HG02970 (cell line): ENCODE measurements at regions not wholly inside any gene's neighbourhood (a gene's known extent, or its start where the extent isn't known, plus 50 kb on each side); places are given as distances from the start of the nearest gene placed in this dataset.

Experiments used
- ATAC-seq: cut with Tn5 transposase; IDR thresholded peaks from one replicate; pipeline ENCODE4 v1.9.1; 2021; ENCODE audit warnings: mild to moderate bottlenecking, moderate library complexity, moderate number of reproducible peaks; ENCODE audit not compliant: unreplicated experiment, low FRiP score

- ATAC-seq = no peak
Observed at GRCh38 chr12:98178126-98178525, 337.3 kb upstream of the TMPO start.

DNA sequence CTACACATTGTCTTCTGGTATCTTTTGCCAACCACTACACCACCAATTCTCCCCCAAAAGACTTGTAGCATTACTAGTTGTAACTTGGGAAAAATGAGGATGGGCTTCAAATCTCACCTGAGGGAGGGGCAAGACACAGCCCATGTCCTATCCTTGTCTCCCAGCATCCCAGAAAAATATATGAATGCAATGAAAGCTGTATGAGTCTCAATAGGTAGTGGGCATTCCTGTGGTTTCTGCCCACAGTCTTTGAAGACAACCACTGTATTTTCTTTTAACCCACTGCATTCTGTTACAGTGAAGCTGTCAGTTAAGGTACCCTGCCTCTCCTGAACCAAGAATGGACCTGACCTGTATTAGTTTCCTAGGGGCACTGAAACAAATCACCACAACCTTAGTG, 336.2 kb upstream of the TMPO start:
- no peak for ATAC-seq

GRCh38 chr12:98180603-98181002, 334.8 kb upstream of the TMPO start:
- no peak for ATAC-seq

- ATAC-seq = no peak
Observed at GRCh38 chr12:98182821-98183220, 332.6 kb upstream of the TMPO start.

GRCh38 chr12:98185606-98186005, 329.8 kb upstream of the TMPO start:
- no peak for ATAC-seq

DNA sequence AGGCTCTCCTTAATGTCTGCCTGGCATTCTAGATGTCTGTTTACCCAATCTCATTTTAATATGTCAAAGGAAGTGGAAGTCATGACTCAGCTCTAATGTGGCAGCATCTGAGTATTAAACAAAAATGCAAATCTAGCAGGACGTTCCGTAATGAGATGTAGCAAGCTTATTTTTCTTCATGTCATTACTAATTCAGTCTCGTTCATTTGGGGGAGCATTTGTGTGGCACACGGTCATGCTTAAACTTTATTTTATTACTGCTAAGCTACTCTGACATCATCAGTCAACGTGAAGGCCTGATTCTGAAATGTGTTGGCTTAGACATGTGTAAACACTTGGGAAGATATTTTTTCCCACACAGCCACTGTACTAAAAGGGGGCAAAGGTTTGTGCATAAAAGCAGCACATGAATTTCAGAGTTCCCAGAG, 326.7 kb upstream of the TMPO start:
- no peak for ATAC-seq

GRCh38 chr12:98194591-98194990, 320.8 kb upstream of the TMPO start:
- ATAC-seq = no peak

- no peak for ATAC-seq
Observed at GRCh38 chr12:98198261-98198982, 317.0 kb upstream of the TMPO start.

DNA sequence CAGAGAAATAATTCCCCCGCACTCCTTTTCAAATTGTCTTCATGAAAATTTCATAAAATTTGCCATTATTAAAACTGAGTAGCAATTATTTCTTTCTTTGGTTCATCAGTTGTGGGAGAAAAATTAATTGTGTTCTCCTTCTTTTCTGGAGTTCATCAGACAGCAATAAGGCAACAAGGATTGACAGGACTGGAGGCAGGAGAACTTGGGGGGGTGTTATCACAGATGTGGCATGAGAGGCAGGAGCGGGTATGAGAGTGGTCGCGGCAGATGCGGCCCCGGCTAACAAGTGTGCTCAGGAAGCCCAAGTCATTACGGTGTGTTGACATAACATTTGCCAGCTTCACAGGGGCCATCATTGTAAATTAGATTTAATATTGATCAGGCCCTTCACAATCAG, 306.6 kb upstream of the TMPO start:
- no peak for ATAC-seq

DNA sequence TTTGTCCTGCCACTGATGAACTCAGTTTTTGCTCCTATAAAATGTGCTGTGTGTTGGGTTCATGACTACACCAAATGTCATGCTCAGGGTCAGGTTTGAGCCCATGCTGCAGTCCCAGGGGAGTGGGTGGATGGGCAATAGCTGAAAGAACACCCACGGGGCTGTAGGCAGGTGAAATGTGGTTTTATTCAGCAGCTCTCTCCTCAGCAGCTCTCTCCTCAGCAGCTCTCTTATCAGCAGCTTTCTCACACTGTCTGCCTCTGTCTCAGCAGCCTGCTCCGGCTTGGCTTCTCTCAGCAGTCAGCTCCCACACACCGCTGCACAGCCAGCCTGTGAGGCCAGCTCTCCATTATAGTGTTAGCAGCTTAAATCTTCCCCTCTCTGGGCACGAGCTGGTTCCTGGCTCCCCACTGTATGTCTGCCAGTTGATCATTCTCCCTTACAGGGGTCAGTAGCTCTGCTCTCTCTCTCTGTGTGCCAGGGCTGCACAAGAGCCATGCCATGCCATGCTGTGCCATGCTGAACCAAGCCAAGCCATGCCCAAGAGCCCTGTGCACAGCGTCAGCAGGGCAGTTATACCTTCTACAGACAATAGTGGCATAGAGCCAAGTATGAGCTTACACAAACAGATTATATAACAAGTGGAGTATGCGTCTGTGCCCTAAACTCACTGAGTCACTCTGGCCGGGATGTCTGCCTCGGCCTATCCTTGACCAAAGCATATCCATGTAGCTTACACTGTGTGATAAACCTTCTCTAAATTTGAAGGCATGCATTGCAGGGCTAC, 303.3 kb upstream of the TMPO start:
- no peak for ATAC-seq

GRCh38 chr12:98213556-98213955, 301.8 kb upstream of the TMPO start:
- no peak for ATAC-seq

- no peak for ATAC-seq
Observed at GRCh38 chr12:98217257-98217656, 298.1 kb upstream of the TMPO start.

DNA sequence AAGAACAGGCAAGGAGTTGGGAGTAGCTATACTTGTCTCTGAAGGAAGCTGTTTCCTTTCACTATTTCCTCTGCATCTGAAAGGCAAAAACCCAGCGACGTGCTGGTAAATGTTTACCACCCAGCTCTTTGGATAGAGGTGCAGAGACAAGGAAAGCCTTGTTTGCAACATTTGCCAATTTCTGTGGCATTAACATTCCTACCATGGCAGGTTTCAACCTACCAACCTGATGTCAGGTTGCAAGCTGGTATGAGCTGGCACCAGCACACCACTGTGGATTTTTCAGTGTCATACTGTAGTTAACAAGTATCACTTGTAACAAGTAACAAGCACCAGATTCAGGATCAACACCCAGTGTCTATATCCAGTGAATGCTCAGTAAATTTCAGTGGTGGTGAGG, 294.8 kb upstream of the TMPO start:
- ATAC-seq = no peak

GRCh38 chr12:98221243-98221808, 294.1 kb upstream of the TMPO start:
- ATAC-seq = no peak

DNA sequence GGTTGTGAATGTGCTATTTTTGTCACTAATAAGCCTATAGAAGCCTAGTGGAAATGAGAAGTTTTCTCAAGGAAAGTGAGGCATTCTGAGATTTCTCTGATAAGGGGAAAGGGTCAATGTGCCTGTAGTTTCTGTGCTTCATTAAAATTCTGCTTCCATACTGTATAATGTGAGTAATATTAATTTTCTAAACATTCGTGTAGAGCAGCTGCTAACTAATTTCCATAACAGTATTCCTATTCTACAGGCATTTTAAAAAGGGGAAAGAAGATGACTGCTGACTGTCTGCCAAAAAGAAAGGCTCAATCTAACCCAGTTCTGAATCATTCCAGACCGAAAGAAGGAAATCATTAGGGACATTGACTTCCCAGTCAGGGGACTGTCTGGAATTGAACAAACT, 293.3 kb upstream of the TMPO start:
- ATAC-seq = no peak

DNA sequence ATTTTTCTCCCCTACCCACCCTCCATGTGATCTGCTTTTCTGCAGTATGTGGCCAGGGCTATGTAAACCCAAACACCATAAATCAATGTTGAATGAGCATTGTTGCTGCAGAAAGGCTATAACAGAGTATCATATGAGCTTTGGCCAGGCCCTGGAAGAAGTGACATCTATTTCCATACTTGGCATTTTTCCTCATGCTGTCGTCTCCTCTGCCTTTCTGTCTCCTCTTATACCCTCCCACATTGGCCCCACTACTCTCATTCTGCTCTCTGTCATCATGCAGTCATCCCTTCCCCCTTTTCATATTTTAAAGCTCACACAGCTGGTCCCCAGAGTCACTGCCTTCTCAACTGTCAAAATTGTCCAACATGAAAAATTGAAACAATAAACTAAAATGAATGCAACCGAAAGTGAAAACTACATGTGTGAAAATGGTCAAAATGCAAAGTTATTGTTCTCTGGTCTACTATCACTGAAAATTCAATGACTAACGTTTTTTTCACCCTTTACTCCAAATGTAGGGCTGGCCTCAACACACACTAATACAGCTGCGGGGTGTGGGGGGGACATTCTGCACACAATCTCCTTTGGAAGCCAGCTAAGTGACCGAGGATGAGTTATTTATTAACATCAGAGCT, 290.7 kb upstream of the TMPO start:
- peak; percentile 78 for ATAC-seq

GRCh38 chr12:98227162-98227561, 288.2 kb upstream of the TMPO start:
- ATAC-seq = no peak

GRCh38 chr12:98228683-98229539, 286.5 kb upstream of the TMPO start:
- ATAC-seq = no peak

- ATAC-seq = no peak
Observed at GRCh38 chr12:98229540-98229924, 285.9 kb upstream of the TMPO start.

- no peak for ATAC-seq
Observed at GRCh38 chr12:98232753-98233390, 282.5 kb upstream of the TMPO start.
